Liver (tissue), 8 donors: ENCODE measurements at regions not wholly inside any gene's neighbourhood (a gene's known extent, or its start where the extent isn't known, plus 50 kb on each side); places are given as distances from the start of the nearest gene placed in this dataset.

Experiments used
- DNase-seq: peaks from one replicate; pipeline ENCODE4 v3.0.0-alpha.2; 2017; ENCODE audit warnings: low spot score
- H3K27ac ChIP-seq, 2 donors: one replicate each; pipeline ENCODE4 v1.7.0; 2013; ENCODE audit warnings: inconsistent platforms in 2 of 2, low read length in 2 of 2, control low read depth in 1 of 2, low read depth in 1 of 2, mild to moderate bottlenecking in 1 of 2
- H3K27me3 ChIP-seq, 4 donors: one replicate each; pipeline versions ENCODE4 v1.6.1 to v1.7.0; 2013; ENCODE audit warnings: low read length in 3 of 4, inconsistent platforms in 1 of 4, mild to moderate bottlenecking in 1 of 4, moderate library complexity in 1 of 4; ENCODE audit not compliant: control insufficient read depth in 4 of 4, insufficient read depth in 4 of 4
- H3K36me3 ChIP-seq, 4 donors: one replicate each; pipeline versions ENCODE4 v1.6.1 to v1.7.0; 2013; ENCODE audit warnings: low read length in 3 of 4, mild to moderate bottlenecking in 3 of 4, low read depth in 1 of 4, moderate library complexity in 1 of 4; ENCODE audit not compliant: control insufficient read depth in 4 of 4, insufficient read depth in 3 of 4
- H3K4me1 ChIP-seq, 4 donors: one replicate each; pipeline versions ENCODE4 v1.6.1 to v1.7.0; 2013; ENCODE audit warnings: low read length in 3 of 4, mild to moderate bottlenecking in 3 of 4, moderate library complexity in 1 of 4; ENCODE audit not compliant: control insufficient read depth in 4 of 4, insufficient read depth in 4 of 4
- H3K4me3 ChIP-seq, 3 donors: one replicate each; pipeline versions ENCODE4 v1.6.1 to v1.7.0; 2013; ENCODE audit warnings: low read length in 3 of 3, control low read depth in 1 of 3, low read depth in 1 of 3, mild to moderate bottlenecking in 1 of 3
- H3K9ac ChIP-seq, 2 donors: one replicate each; pipeline ENCODE4 v1.7.0; 2013; ENCODE audit warnings: low read length in 2 of 2, mild to moderate bottlenecking in 2 of 2, moderate library complexity in 2 of 2, control low read depth in 1 of 2, low read depth in 1 of 2
- H3K9me3 ChIP-seq, 4 donors: one replicate each; pipeline versions ENCODE4 v1.6.1 to v1.7.0; 2013; ENCODE audit warnings: low read length in 3 of 4; ENCODE audit not compliant: control insufficient read depth in 4 of 4
- EGR1 ChIP-seq, 2 donors: IDR thresholded peaks; 2 replicates each; pipeline ENCODE4 v1.6.1; 2016 to 2018; ENCODE audit warnings: antibody characterized with exemption in 2 of 2, low read depth in 2 of 2
- FOXA1 ChIP-seq: IDR thresholded peaks from 2 replicates; pipeline ENCODE4 v1.6.1; 2016; ENCODE audit warnings: antibody characterized with exemption
- FOXA2 ChIP-seq: IDR thresholded peaks from 2 replicates; pipeline ENCODE4 v1.6.1; 2016; ENCODE audit warnings: antibody characterized with exemption
- GABPA ChIP-seq, 2 donors: IDR thresholded peaks in 1 of 2; conservative IDR thresholded peaks in 1 of 2; 2 replicates each; pipeline ENCODE4 v1.6.1; 2016; ENCODE audit warnings: antibody characterized with exemption in 2 of 2, mild to moderate bottlenecking in 1 of 2, moderate library complexity in 1 of 2
- HNF4A ChIP-seq, 2 donors: conservative IDR thresholded peaks; 2 replicates each; pipeline ENCODE4 v1.6.1; 2016; ENCODE audit warnings: antibody characterized with exemption in 2 of 2, mild to moderate bottlenecking in 2 of 2
- HNF4G ChIP-seq: IDR thresholded peaks from 2 replicates; pipeline ENCODE4 v1.6.1; 2016; ENCODE audit warnings: antibody characterized with exemption
- JUND ChIP-seq, 2 donors: IDR thresholded peaks; 2 replicates each; pipeline ENCODE4 v1.6.1; 2016; ENCODE audit warnings: antibody characterized with exemption in 2 of 2
- MAX ChIP-seq: IDR thresholded peaks from 2 replicates; pipeline ENCODE4 v1.6.1; 2016; ENCODE audit warnings: antibody characterized with exemption
- NR2F2 ChIP-seq: IDR thresholded peaks from 2 replicates; pipeline ENCODE4 v1.6.1; 2016; ENCODE audit warnings: antibody characterized with exemption
- RAD21 ChIP-seq, 2 donors: IDR thresholded peaks; 2 replicates each; pipeline ENCODE4 v1.6.1; 2016; ENCODE audit warnings: antibody characterized with exemption in 2 of 2, mild to moderate bottlenecking in 2 of 2
- REST ChIP-seq: IDR thresholded peaks from 2 replicates; pipeline ENCODE4 v1.6.1; 2016; ENCODE audit warnings: antibody characterized with exemption, mild to moderate bottlenecking
- RXRA ChIP-seq, 2 donors: IDR thresholded peaks; 2 replicates each; pipeline ENCODE4 v1.6.1; 2017 to 2018; ENCODE audit warnings: antibody characterized with exemption in 2 of 2, mild to moderate bottlenecking in 1 of 2
- SP1 ChIP-seq: IDR thresholded peaks from 2 replicates; pipeline ENCODE4 v1.6.1; 2018; ENCODE audit warnings: antibody characterized with exemption, mild to moderate bottlenecking
- TAF1 ChIP-seq: conservative IDR thresholded peaks from 2 replicates; pipeline ENCODE4 v1.6.1; 2016; ENCODE audit warnings: antibody characterized with exemption, mild to moderate bottlenecking
- YY1 ChIP-seq: IDR thresholded peaks from 2 replicates; pipeline ENCODE4 v1.6.1; 2016; ENCODE audit warnings: antibody characterized with exemption, mild to moderate bottlenecking
- WGBS: extraction: QIAGEN DNeasy Blood & Tissue Kit; methylation state at CpG from one replicate; pipeline ENCODE4 v1.1.7; 2013; 5-methylcytosine and 5-hydroxymethylcytosine counted together
- TF ChIP-seq, protein P1 (sequence below): fragments of 150-350 bp; IDR thresholded peaks from 2 replicates; pipeline ENCODE4 v1.5.1; 2017; ENCODE audit warnings: improper control_type of control experiment, low read depth, low read length; ENCODE audit not compliant: missing input control
- TF ChIP-seq, protein P2 (sequence below): IDR thresholded peaks from 2 replicates; pipeline ENCODE4 v1.6.1; 2016; ENCODE audit warnings: antibody characterized with exemption
- TF ChIP-seq, protein P3 (sequence below): IDR thresholded peaks from 2 replicates; pipeline ENCODE4 v1.6.1; 2016; ENCODE audit warnings: antibody characterized with exemption
- donor health status: healthy.
- donor health status: healthy.
- donor health status: healthy.
- donor health status: healthy.
- donor health status: healthy.

DNA sequence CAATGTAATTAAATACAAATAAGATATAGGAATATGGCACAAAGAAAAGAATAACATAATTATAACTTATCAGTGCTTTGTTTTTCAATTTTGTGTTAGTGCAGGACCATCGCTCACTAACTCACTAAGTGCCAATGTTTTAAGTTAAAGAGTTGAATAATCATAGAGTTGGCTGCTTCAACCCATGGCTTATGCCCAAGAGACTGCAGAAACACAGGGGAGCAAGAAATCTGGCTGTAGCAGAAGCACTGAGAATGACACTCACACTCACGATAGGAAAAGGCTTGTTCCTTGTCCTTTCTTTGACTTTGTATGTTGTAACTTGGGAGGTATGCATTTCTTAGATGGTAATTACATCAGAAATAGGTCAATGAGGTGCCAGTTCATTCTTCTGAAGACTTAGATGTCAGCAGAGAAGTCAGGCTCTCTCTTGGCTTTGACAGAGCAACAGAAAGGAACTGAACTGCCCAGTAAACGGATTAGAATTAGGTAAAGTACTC, 852.2 kb downstream of the LRRTM4 start:
- DNase-seq: no peak
- Histone ChIP-seq H3K4me1 (peaks cover 0 to 7% (median 5%) of the 10 kb centered on the region in 4 donors), H3K4me3 (no peak overlapping the region), H3K9ac (no peak overlapping the region), H3K9me3 (no peaks in the 10 kb centered on the region), H3K36me3 (no peaks in the 10 kb centered on the region), H3K27ac (no peak overlapping the region), H3K27me3 (no peaks in the 10 kb centered on the region)
- TF ChIP-seq RXRA (IDR thresholded peaks at IDR 0.05): no peak
- no peak for TF ChIP-seq JUND (IDR thresholded peaks at IDR 0.05)
- TF ChIP-seq, protein P1, sequence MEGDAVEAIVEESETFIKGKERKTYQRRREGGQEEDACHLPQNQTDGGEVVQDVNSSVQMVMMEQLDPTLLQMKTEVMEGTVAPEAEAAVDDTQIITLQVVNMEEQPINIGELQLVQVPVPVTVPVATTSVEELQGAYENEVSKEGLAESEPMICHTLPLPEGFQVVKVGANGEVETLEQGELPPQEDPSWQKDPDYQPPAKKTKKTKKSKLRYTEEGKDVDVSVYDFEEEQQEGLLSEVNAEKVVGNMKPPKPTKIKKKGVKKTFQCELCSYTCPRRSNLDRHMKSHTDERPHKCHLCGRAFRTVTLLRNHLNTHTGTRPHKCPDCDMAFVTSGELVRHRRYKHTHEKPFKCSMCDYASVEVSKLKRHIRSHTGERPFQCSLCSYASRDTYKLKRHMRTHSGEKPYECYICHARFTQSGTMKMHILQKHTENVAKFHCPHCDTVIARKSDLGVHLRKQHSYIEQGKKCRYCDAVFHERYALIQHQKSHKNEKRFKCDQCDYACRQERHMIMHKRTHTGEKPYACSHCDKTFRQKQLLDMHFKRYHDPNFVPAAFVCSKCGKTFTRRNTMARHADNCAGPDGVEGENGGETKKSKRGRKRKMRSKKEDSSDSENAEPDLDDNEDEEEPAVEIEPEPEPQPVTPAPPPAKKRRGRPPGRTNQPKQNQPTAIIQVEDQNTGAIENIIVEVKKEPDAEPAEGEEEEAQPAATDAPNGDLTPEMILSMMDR: no peak
- TF ChIP-seq GABPA (IDR thresholded peaks at IDR 0.05 in 1 of 2, conservative IDR thresholded peaks at IDR 0.05 in 1 of 2): no peak
- TF ChIP-seq NR2F2: no peak
- TF ChIP-seq REST: no peak
- TF ChIP-seq YY1: no peak
- TF ChIP-seq, protein P2, sequence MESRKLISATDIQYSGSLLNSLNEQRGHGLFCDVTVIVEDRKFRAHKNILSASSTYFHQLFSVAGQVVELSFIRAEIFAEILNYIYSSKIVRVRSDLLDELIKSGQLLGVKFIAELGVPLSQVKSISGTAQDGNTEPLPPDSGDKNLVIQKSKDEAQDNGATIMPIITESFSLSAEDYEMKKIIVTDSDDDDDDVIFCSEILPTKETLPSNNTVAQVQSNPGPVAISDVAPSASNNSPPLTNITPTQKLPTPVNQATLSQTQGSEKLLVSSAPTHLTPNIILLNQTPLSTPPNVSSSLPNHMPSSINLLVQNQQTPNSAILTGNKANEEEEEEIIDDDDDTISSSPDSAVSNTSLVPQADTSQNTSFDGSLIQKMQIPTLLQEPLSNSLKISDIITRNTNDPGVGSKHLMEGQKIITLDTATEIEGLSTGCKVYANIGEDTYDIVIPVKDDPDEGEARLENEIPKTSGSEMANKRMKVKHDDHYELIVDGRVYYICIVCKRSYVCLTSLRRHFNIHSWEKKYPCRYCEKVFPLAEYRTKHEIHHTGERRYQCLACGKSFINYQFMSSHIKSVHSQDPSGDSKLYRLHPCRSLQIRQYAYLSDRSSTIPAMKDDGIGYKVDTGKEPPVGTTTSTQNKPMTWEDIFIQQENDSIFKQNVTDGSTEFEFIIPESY: no peak
- TF ChIP-seq RAD21 (IDR thresholded peaks at IDR 0.05): no peak
- TF ChIP-seq, protein P3, sequence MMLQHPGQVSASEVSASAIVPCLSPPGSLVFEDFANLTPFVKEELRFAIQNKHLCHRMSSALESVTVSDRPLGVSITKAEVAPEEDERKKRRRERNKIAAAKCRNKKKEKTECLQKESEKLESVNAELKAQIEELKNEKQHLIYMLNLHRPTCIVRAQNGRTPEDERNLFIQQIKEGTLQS: no peak
- TF ChIP-seq FOXA1: no peak
- TF ChIP-seq EGR1 (IDR thresholded peaks at IDR 0.05; ENCODE audit: low read depth in 2 of 2): no peak
- no peak for TF ChIP-seq FOXA2
- TF ChIP-seq TAF1: no peak
- no peak for TF ChIP-seq HNF4A (conservative IDR thresholded peaks at IDR 0.05)
- no peak for TF ChIP-seq SP1
- TF ChIP-seq HNF4G: no peak
- no peak for TF ChIP-seq MAX
- 72% methylated on average over 3 of the region's 3 CpGs for WGBS
